Neural progenitor cell (in vitro differentiated cells): ENCODE measurements at regions not wholly inside any gene's neighbourhood (a gene's known extent, or its start where the extent isn't known, plus 50 kb on each side); places are given as distances from the start of the nearest gene placed in this dataset.

Source experiments
- DNase-seq: peaks from one replicate; pipeline ENCODE4 v3.0.0-alpha.2; 2016; ENCODE audit warnings: low spot score
- H2AFZ ChIP-seq: fragments of 200-600 bp; sonication (generic); replicated peaks from 2 replicates; pipeline ENCODE4 v1.6.1; 2016; ENCODE audit warnings: antibody characterized with exemption
- H3F3A ChIP-seq: fragments of 200-600 bp; sonication (generic); 2 replicates; pipeline ENCODE4 v1.6.1; 2016; ENCODE audit warnings: antibody characterized with exemption, low read depth
- H3K27ac ChIP-seq: fragments of 200-600 bp; sonication (generic); 2 replicates; pipeline ENCODE4 v1.5.1; 2016; ENCODE audit warnings: mild to moderate bottlenecking
- H3K27me3 ChIP-seq: fragments of 200-600 bp; sonication (generic); 2 replicates; pipeline ENCODE4 v1.6.1; 2016; ENCODE audit warnings: mild to moderate bottlenecking, moderate library complexity
- H3K36me3 ChIP-seq: fragments of 200-600 bp; sonication (generic); 2 replicates; pipeline ENCODE4 v1.5.1; 2016
- H3K4me1 ChIP-seq: fragments of 200-600 bp; sonication (generic); 2 replicates; pipeline ENCODE4 v1.6.1; 2016; ENCODE audit warnings: mixed run types
- H3K4me2 ChIP-seq: fragments of 200-600 bp; sonication (generic); 2 replicates; pipeline ENCODE4 v1.6.1; 2016
- H3K4me3 ChIP-seq: fragments of 200-600 bp; sonication (generic); 2 replicates; pipeline ENCODE4 v1.5.1; 2016
- H3K79me2 ChIP-seq: fragments of 200-600 bp; sonication (generic); 2 replicates; pipeline ENCODE4 v1.6.1; 2016; ENCODE audit warnings: low read depth
- H3K9ac ChIP-seq: fragments of 200-600 bp; sonication (generic); 2 replicates; pipeline ENCODE4 v1.6.1; 2016
- H3K9me3 ChIP-seq: fragments of 200-600 bp; sonication (generic); 2 replicates; pipeline ENCODE4 v1.5.1; 2016; ENCODE audit warnings: low read depth
- H4K20me1 ChIP-seq: fragments of 200-600 bp; sonication (generic); 2 replicates; pipeline ENCODE4 v1.6.1; 2016; ENCODE audit warnings: low read depth
- H3K27ac Mint-ChIP-seq: 3 replicates; pipeline ENCODE4 v1.8.0; 2021; ENCODE audit warnings: mixed read lengths
- H3K27me3 Mint-ChIP-seq: 2 replicates; pipeline ENCODE4 v1.8.0; 2022; ENCODE audit warnings: low read depth, mild to moderate bottlenecking, inconsistent platforms, moderate library complexity, mixed read lengths; ENCODE audit not compliant: insufficient read depth
- H3K36me3 Mint-ChIP-seq: 3 replicates; pipeline ENCODE4 v1.8.0; 2021; ENCODE audit warnings: mixed read lengths
- H3K4me1 Mint-ChIP-seq: 3 replicates; pipeline ENCODE4 v1.8.0; 2021; ENCODE audit warnings: mixed read lengths
- H3K4me3 Mint-ChIP-seq: 3 replicates; pipeline ENCODE4 v1.8.0; 2021; ENCODE audit warnings: mild to moderate bottlenecking, moderate library complexity, mixed read lengths
- H3K9me3 Mint-ChIP-seq: 3 replicates; pipeline ENCODE4 v1.8.0; 2020; ENCODE audit warnings: mixed read lengths
- EZH2 ChIP-seq: fragments of 200-600 bp; sonication (generic); IDR thresholded peaks from 2 replicates; pipeline ENCODE4 v1.6.1; 2017; ENCODE audit warnings: antibody characterized with exemption, mild to moderate bottlenecking, moderate library complexity
- EZH2phosphoT487 ChIP-seq: fragments of 200-600 bp; sonication (generic); IDR thresholded peaks from 2 replicates; pipeline ENCODE4 v1.6.1; 2017; ENCODE audit warnings: antibody characterized with exemption
- TF ChIP-seq, protein P1 (sequence below): fragments of 200-600 bp; sonication (generic); IDR thresholded peaks from 2 replicates; pipeline ENCODE4 v1.5.1; 2017; ENCODE audit warnings: antibody characterized with exemption, mild to moderate bottlenecking

DNA sequence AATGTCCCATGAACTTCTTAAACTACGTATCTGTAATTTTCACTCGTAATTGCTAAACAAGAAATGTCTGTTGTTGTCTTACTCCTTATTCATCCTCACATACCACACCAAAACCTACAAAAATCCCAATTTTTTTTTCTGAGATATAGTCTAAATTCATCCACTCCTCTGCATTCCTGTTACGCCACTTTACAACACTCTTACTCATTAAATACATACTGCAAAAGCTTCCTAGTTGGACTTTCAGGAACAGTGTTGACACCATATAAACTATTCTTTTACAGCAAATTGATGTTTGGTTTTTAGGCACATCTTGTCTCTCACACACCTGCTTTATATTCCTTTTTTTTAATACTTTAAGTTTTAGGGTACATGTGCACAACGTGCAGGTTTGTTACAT is 934.9 kb upstream of the CADM2 start:
- no peaks in the 10 kb centered on the region for H3K9me3 Mint-ChIP-seq
- no peak overlapping the region for H3K27ac Mint-ChIP-seq
- H3K27ac ChIP-seq, result no peak overlapping the region
- H2AFZ ChIP-seq, result no peak overlapping the region
- no peaks in the 10 kb centered on the region for H4K20me1 ChIP-seq
- H3F3A ChIP-seq, result no peaks in the 10 kb centered on the region
- H3K27me3 Mint-ChIP-seq, result peaks cover 2% of the 10 kb centered on the region
- no peaks in the 10 kb centered on the region for H3K79me2 ChIP-seq
- no peaks in the 10 kb centered on the region for H3K9me3 ChIP-seq
- no peak overlapping the region for H3K4me3 ChIP-seq
- DNase-seq, result no peak
- H3K4me2 ChIP-seq, result no peak overlapping the region
- no peak for TF ChIP-seq EZH2
- no peak for TF ChIP-seq EZH2phosphoT487
- TF ChIP-seq, protein P1, sequence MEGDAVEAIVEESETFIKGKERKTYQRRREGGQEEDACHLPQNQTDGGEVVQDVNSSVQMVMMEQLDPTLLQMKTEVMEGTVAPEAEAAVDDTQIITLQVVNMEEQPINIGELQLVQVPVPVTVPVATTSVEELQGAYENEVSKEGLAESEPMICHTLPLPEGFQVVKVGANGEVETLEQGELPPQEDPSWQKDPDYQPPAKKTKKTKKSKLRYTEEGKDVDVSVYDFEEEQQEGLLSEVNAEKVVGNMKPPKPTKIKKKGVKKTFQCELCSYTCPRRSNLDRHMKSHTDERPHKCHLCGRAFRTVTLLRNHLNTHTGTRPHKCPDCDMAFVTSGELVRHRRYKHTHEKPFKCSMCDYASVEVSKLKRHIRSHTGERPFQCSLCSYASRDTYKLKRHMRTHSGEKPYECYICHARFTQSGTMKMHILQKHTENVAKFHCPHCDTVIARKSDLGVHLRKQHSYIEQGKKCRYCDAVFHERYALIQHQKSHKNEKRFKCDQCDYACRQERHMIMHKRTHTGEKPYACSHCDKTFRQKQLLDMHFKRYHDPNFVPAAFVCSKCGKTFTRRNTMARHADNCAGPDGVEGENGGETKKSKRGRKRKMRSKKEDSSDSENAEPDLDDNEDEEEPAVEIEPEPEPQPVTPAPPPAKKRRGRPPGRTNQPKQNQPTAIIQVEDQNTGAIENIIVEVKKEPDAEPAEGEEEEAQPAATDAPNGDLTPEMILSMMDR, result no peak
- H3K36me3 Mint-ChIP-seq, result no peaks in the 10 kb centered on the region
- no peaks in the 10 kb centered on the region for H3K27me3 ChIP-seq
- no peak overlapping the region for H3K4me3 Mint-ChIP-seq
- no peak overlapping the region for H3K9ac ChIP-seq
- no peaks in the 10 kb centered on the region for H3K4me1 ChIP-seq
- no peaks in the 10 kb centered on the region for H3K36me3 ChIP-seq
- H3K4me1 Mint-ChIP-seq, result no peaks in the 10 kb centered on the region

DNA sequence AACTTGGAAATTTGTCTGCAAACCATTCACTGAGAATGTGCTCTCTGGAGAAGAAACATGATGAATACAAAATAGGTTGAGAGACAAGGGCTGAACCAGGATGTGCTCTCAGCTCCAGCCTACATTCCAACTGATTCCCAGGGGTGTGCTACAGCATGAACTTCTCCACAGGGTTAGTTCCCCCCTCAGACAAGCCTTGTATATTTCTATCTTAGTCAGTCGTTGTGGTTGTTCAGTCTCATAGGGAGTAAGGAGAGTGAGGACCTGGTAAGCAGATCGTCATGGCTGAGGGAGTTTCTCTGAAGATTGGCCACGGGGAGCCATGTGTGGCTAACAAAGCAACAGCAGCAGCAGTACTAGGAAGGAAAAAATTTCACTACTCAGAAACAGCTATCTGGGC is 919.7 kb upstream of the CADM2 start:
- Histone ChIP-seq H3K36me3 (no peaks in the 10 kb centered on the region), H3K4me2 (no peak overlapping the region), H4K20me1 (no peaks in the 10 kb centered on the region), H3K9ac (no peak overlapping the region), H3K27me3 (no peaks in the 10 kb centered on the region), H3K9me3 (no peaks in the 10 kb centered on the region), H3F3A (no peaks in the 10 kb centered on the region), H3K4me3 (no peak overlapping the region), H3K27ac (no peak overlapping the region), H2AFZ (no peak overlapping the region), H3K4me1 (no peaks in the 10 kb centered on the region), H3K79me2 (no peaks in the 10 kb centered on the region)
- no peaks in the 10 kb centered on the region for H3K27me3 Mint-ChIP-seq
- H3K36me3 Mint-ChIP-seq, result no peaks in the 10 kb centered on the region
- peaks cover 8% of the 10 kb centered on the region for H3K9me3 Mint-ChIP-seq
- H3K27ac Mint-ChIP-seq, result peak overlapping the region; percentile 24
- H3K4me1 Mint-ChIP-seq, result peaks cover 4% of the 10 kb centered on the region
- no peak for DNase-seq
- no peak overlapping the region for H3K4me3 Mint-ChIP-seq
- TF ChIP-seq EZH2 (no peak), EZH2phosphoT487 (no peak)
- TF ChIP-seq, protein P1, result no peak

DNA sequence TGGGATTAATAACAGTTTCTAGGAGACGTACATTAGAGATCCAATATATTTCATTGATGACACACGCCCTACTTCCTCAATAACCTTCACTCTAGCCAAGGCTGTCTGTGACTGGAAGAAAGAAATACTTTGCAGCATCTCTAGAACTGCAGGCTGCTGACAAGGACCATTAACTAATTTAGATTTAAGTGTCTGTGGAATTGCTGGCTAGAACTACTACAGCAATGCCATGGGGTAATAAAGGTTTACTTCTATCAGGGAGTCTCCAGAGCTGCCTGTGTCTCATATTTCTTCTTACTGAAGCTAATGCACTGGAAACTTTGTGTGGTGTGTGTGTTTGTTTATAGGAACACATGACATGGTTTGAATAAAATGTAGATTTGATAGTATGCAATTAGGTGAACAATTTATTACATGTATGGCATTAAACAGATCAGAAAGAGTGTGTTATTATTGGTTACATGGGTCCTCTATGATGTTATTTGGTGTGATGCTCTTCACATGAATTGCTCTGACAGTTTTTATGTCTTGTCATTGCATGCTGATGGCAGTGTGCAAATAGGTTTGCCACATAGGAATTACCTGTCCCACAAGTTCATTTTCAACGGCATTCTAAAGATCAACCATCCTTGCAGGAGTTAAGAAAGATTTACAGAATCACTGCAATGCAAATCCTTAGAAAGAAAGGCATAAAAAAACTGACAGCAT is 916.2 kb upstream of the CADM2 start:
- no peaks in the 10 kb centered on the region for H3K36me3 ChIP-seq
- no peak overlapping the region for H3K4me3 ChIP-seq
- no peak overlapping the region for H3K27ac ChIP-seq
- no peaks in the 10 kb centered on the region for H3K36me3 Mint-ChIP-seq
- TF ChIP-seq EZH2, result no peak
- no peak for TF ChIP-seq EZH2phosphoT487
- TF ChIP-seq, protein P1, result no peak
- no peaks in the 10 kb centered on the region for H3K27me3 Mint-ChIP-seq
- H3K9ac ChIP-seq, result no peak overlapping the region
- H3K27me3 ChIP-seq, result no peaks in the 10 kb centered on the region
- H3K4me1 ChIP-seq, result no peaks in the 10 kb centered on the region
- no peak overlapping the region for H3K4me2 ChIP-seq
- no peaks in the 10 kb centered on the region for H3F3A ChIP-seq
- no peaks in the 10 kb centered on the region for H3K9me3 ChIP-seq
- no peak for DNase-seq
- no peak overlapping the region for H3K27ac Mint-ChIP-seq
- no peaks in the 10 kb centered on the region for H4K20me1 ChIP-seq
- no peak overlapping the region for H3K4me3 Mint-ChIP-seq
- peaks cover 4% of the 10 kb centered on the region for H3K4me1 Mint-ChIP-seq
- no peaks in the 10 kb centered on the region for H3K9me3 Mint-ChIP-seq
- no peaks in the 10 kb centered on the region for H3K79me2 ChIP-seq
- no peak overlapping the region for H2AFZ ChIP-seq
